ENCODE measurements at regions not wholly inside any gene's neighbourhood (a gene's known extent, or its start where the extent isn't known, plus 50 kb on each side); places are given as distances from the start of the nearest gene placed in this dataset.

DNA sequence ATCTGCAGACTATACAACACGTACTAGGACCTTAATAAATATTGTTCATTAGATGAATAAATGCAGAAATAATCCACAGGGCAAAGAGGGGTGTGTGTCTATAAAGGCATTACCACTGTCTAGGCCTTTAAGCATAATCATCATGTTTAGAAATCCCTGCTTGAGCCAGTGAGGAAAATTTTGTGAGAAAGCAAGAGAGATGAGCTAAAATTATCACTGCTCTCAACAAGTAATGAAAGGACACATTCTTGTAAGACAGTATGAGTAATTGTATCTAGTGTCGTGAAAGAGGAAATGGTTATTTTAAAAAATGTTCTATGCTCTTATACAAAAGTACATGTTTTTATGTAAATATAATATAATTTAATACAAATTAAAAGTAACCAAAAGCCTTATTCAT, 1699.4 kb downstream of the PCDH9 start:
- no peaks in the 10 kb centered on the region for H3K27me3 ChIP-seq (ENCODE audit: control insufficient read depth in 1 of 2, insufficient read depth in 2 of 2, low read length in 2 of 2)
- no peak overlapping the region for H2AFZ ChIP-seq (ENCODE audit: low read length)
- no peak overlapping the region for H3K4me3 ChIP-seq (replicated peaks in 1 of 3; ENCODE audit: insufficient read depth in 1 of 3, low read depth in 2 of 3, low read length in 3 of 3)
- no peak overlapping the region for H3K4me2 ChIP-seq (ENCODE audit: low read depth, low read length)
- H3K36me3 ChIP-seq (replicated peaks in 1 of 2; ENCODE audit: control insufficient read depth in 1 of 2, insufficient read depth in 2 of 2, low read length in 2 of 2), result no peaks in the 10 kb centered on the region
- WGBS (ENCODE audit: low lambda C conversion rate), result 42% methylated on average over 2 of the region's 2 CpGs
- in situ Hi-C loops (cut with HindIII; ENCODE audit: extremely low pct_ligation_motif_present, low pct_unique_long_range_greater_than_20kb), result no loop called here
- TF ChIP-seq PCBP2 (optimal IDR thresholded peaks at IDR 0.05; ENCODE audit: low read depth, low read length, poor library complexity, severe bottlenecking) (no peak), NCOA1 (CRISPR knock-in tag; IDR thresholded peaks at IDR 0.05) (no peak), CC2D1A (CRISPR knock-in tag; IDR thresholded peaks at IDR 0.05) (no peak), ZNF83 (CRISPR knock-in tag; IDR thresholded peaks at IDR 0.05; ENCODE audit: borderline replicate concordance) (no peak), ZNF367 (CRISPR knock-in tag; IDR thresholded peaks at IDR 0.05; ENCODE audit: borderline replicate concordance) (no peak), ZNF557 (CRISPR knock-in tag; IDR thresholded peaks at IDR 0.05) (no peak), RNF2 (conservative IDR thresholded peaks at IDR 0.05; ENCODE audit: low read depth) (no peak), NCOA2 (CRISPR knock-in tag; IDR thresholded peaks at IDR 0.05) (no peak), ZNF24 (IDR thresholded peaks at IDR 0.05) (no peak), MED13 (CRISPR knock-in tag; IDR thresholded peaks at IDR 0.05) (no peak)
- TF ChIP-seq, protein P1, sequence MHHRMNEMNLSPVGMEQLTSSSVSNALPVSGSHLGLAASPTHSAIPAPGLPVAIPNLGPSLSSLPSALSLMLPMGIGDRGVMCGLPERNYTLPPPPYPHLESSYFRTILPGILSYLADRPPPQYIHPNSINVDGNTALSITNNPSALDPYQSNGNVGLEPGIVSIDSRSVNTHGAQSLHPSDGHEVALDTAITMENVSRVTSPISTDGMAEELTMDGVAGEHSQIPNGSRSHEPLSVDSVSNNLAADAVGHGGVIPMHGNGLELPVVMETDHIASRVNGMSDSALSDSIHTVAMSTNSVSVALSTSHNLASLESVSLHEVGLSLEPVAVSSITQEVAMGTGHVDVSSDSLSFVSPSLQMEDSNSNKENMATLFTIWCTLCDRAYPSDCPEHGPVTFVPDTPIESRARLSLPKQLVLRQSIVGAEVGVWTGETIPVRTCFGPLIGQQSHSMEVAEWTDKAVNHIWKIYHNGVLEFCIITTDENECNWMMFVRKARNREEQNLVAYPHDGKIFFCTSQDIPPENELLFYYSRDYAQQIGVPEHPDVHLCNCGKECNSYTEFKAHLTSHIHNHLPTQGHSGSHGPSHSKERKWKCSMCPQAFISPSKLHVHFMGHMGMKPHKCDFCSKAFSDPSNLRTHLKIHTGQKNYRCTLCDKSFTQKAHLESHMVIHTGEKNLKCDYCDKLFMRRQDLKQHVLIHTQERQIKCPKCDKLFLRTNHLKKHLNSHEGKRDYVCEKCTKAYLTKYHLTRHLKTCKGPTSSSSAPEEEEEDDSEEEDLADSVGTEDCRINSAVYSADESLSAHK (CRISPR knock-in tag; IDR thresholded peaks at IDR 0.05; ENCODE audit: borderline replicate concordance), result no peak
- TF ChIP-seq, protein P2, sequence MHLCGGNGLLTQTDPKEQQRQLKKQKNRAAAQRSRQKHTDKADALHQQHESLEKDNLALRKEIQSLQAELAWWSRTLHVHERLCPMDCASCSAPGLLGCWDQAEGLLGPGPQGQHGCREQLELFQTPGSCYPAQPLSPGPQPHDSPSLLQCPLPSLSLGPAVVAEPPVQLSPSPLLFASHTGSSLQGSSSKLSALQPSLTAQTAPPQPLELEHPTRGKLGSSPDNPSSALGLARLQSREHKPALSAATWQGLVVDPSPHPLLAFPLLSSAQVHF (CRISPR knock-in tag; IDR thresholded peaks at IDR 0.05), result no peak
- TF ChIP-seq, protein P3, sequence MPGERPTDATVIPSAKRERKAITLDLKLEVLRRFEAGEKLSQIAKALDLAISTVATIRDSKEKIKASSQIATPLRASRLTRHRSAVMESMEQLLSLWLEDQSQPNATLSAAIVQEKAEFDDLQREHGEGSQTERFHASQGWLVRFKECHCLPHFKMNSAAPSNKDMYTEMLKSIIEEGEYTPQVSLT (CRISPR knock-in tag; IDR thresholded peaks at IDR 0.05; ENCODE audit: borderline replicate concordance, low read depth), result no peak
- TF ChIP-seq, protein P4, sequence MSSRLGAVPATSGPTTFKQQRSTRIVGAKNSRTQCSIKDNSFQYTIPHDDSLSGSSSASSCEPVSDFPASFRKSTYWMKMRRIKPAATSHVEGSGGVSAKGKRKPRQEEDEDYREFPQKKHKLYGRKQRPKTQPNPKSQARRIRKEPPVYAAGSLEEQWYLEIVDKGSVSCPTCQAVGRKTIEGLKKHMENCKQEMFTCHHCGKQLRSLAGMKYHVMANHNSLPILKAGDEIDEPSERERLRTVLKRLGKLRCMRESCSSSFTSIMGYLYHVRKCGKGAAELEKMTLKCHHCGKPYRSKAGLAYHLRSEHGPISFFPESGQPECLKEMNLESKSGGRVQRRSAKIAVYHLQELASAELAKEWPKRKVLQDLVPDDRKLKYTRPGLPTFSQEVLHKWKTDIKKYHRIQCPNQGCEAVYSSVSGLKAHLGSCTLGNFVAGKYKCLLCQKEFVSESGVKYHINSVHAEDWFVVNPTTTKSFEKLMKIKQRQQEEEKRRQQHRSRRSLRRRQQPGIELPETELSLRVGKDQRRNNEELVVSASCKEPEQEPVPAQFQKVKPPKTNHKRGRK (CRISPR knock-in tag; IDR thresholded peaks at IDR 0.05), result no peak
- FAIRE-seq, result no peak
- no peak for ATAC-seq
- H3K9ac ChIP-seq (ENCODE audit: insufficient read depth, low read depth, low read length), result no peak overlapping the region
- peaks cover 5% of the 10 kb centered on the region; the same call in 1 of the 2 replicates for H3K9me3 ChIP-seq (ENCODE audit: low read length)
- no peak overlapping the region for H3K27ac ChIP-seq (ENCODE audit: extremely low read length, insufficient read depth, low read length)
- BruUV-seq (replicated peaks), result no TSS peak
- H3K79me2 ChIP-seq (ENCODE audit: insufficient read depth, low read length), result no peaks in the 10 kb centered on the region
- intact Hi-C loops (cut with micrococcal nuclease; ENCODE audit: unreplicated experiment), result no loop called here
- DNase-seq (ENCODE audit: low spot score), result no peak
- ChIA-PET POLR2A (no interaction called here), CTCF (ENCODE audit: low intra/inter-chr PET ratio, low total read pairs) (no interaction called here)
- H4K20me1 ChIP-seq (ENCODE audit: insufficient read depth, low read length), result no peaks in the 10 kb centered on the region
- H3K4me1 ChIP-seq (ENCODE audit: insufficient read depth, low read length), result no peaks in the 10 kb centered on the region
